DOHH2 (cell line): ENCODE measurements at regions not wholly inside any gene's neighbourhood (a gene's known extent, or its start where the extent isn't known, plus 50 kb on each side); places are given as distances from the start of the nearest gene placed in this dataset.

Source experiments
- EZH2phosphoT487 ChIP-seq: fragments of 200-600 bp; sonication (generic); IDR thresholded peaks from 2 replicates; pipeline ENCODE4 v1.6.1; 2017; ENCODE audit warnings: borderline replicate concordance, mild to moderate bottlenecking, antibody characterized with exemption, low read length, moderate library complexity, mixed read lengths
- TF ChIP-seq, protein P1 (sequence below): fragments of 200-600 bp; sonication (generic); IDR thresholded peaks from one replicate; pipeline ENCODE4 v1.5.1; 2014; ENCODE audit warnings: antibody characterized with exemption, mild to moderate bottlenecking, low read depth, low read length; ENCODE audit not compliant: poor library complexity, severe bottlenecking

DNA sequence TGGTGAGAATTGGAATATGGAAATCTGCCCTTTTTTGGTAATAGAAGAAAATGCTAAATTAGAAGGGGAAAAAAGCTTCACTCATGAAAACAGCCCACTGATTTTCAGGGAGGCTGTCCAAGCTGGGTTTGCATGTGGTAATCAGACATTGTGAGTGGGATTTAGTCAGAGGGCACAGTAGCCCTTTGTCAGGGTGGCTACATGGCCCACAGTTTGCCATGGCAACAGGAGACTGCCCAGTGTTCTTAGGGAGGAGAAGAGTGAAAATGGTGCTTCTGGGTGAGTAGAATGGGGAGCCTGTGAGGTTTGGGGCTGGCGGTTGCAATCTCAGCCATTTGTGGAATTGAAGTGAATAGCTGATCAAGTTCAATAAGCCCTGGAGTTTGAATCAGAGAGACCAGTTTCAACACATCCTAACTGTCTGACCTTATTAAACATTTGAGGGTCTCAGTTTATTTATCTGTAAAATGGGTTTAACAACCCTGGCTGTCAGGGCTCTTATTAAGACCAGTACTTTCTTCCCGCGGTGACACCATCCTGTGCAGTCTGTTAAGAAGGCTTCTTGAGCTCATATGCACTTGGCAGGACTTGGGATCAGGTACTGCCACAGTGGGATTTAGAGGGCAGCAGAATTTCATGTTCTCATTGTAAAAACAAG, 107.6 kb upstream of the TNC start:
- TF ChIP-seq, protein P1, sequence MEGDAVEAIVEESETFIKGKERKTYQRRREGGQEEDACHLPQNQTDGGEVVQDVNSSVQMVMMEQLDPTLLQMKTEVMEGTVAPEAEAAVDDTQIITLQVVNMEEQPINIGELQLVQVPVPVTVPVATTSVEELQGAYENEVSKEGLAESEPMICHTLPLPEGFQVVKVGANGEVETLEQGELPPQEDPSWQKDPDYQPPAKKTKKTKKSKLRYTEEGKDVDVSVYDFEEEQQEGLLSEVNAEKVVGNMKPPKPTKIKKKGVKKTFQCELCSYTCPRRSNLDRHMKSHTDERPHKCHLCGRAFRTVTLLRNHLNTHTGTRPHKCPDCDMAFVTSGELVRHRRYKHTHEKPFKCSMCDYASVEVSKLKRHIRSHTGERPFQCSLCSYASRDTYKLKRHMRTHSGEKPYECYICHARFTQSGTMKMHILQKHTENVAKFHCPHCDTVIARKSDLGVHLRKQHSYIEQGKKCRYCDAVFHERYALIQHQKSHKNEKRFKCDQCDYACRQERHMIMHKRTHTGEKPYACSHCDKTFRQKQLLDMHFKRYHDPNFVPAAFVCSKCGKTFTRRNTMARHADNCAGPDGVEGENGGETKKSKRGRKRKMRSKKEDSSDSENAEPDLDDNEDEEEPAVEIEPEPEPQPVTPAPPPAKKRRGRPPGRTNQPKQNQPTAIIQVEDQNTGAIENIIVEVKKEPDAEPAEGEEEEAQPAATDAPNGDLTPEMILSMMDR = no peak
- no peak for TF ChIP-seq EZH2phosphoT487
